HG03469 (cell line): ENCODE measurements at regions not wholly inside any gene's neighbourhood (a gene's known extent, or its start where the extent isn't known, plus 50 kb on each side); places are given as distances from the start of the nearest gene placed in this dataset.

ENCODE experiments used
- ATAC-seq: cut with Tn5 transposase; IDR thresholded peaks from one replicate; pipeline ENCODE4 v1.9.1; 2021; ENCODE audit warnings: mild to moderate bottlenecking, moderate library complexity, moderate number of reproducible peaks; ENCODE audit not compliant: unreplicated experiment

GRCh38 chr16:52237823-52238222 lies 309.1 kb downstream of the TOX3 start:
- ATAC-seq: no peak

GRCh38 chr16:52235186-52235585 lies 311.8 kb downstream of the TOX3 start:
- ATAC-seq: no peak

GRCh38 chr16:52234626-52235025 lies 312.3 kb downstream of the TOX3 start:
- no peak for ATAC-seq

- ATAC-seq: no peak
These were observed 317.5 kb downstream of the TOX3 start for GRCh38 chr16:52229471-52229870.

GRCh38 chr16:52227851-52228250 lies 319.1 kb downstream of the TOX3 start:
- ATAC-seq: no peak

GRCh38 chr16:52212841-52213240 lies 334.1 kb downstream of the TOX3 start:
- no peak for ATAC-seq

GRCh38 chr16:52209227-52209626 lies 337.7 kb downstream of the TOX3 start:
- no peak for ATAC-seq

GRCh38 chr16:52203096-52203495 lies 343.8 kb downstream of the TOX3 start:
- ATAC-seq: no peak

- no peak for ATAC-seq
These were observed 353.5 kb downstream of the TOX3 start for GRCh38 chr16:52193441-52193840.

- ATAC-seq: no peak
These were observed 355.3 kb downstream of the TOX3 start for GRCh38 chr16:52191531-52192134.

GRCh38 chr16:52184336-52184735 lies 362.6 kb downstream of the TOX3 start:
- ATAC-seq: no peak

GRCh38 chr16:52182840-52183239 lies 364.1 kb downstream of the TOX3 start:
- ATAC-seq: no peak

- no peak for ATAC-seq
These were observed 372.8 kb downstream of the TOX3 start for GRCh38 chr16:52174168-52174567.

- no peak for ATAC-seq
These were observed 375.5 kb downstream of the TOX3 start for GRCh38 chr16:52171481-52171880.

- ATAC-seq: no peak
These were observed 379.6 kb downstream of the TOX3 start for GRCh38 chr16:52167328-52167727.

- no peak for ATAC-seq
These were observed 381.0 kb downstream of the TOX3 start for GRCh38 chr16:52165961-52166360.

- no peak for ATAC-seq
These were observed 397.9 kb downstream of the TOX3 start for GRCh38 chr16:52149003-52149402.

GRCh38 chr16:52141871-52142270 lies 405.1 kb downstream of the TOX3 start:
- ATAC-seq: no peak

GRCh38 chr16:52128361-52128760 lies 418.6 kb downstream of the TOX3 start:
- no peak for ATAC-seq

GRCh38 chr16:52123842-52124241 lies 423.1 kb downstream of the TOX3 start:
- ATAC-seq: no peak

GRCh38 chr16:52123061-52123839 lies 423.7 kb downstream of the TOX3 start:
- ATAC-seq: no peak

GRCh38 chr16:52117171-52117570 lies 429.8 kb downstream of the TOX3 start:
- ATAC-seq: no peak

- ATAC-seq: no peak
These were observed 432.6 kb downstream of the TOX3 start for GRCh38 chr16:52114379-52114778.
